ENCODE measurements at regions not wholly inside any gene's neighbourhood (a gene's known extent, or its start where the extent isn't known, plus 50 kb on each side); places are given as distances from the start of the nearest gene placed in this dataset.

DNA sequence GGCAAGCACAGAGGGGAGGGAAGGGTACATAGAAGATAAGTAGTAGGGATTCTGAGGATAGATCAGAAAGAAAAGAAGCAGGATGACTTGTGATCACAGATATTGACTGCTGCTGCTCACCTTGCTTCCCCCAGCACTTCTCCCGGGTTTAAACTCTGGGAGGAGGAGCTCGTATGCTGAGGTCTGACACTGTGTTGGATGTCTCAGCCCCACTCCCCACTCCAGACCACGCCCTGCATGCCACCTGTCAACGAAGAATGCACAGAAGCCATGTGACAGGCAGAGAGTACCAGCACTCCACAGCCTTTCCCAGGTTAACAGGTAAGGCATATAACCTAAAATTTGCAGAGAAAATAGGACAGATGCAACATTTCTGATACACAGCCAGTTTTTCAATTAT is 388.9 kb downstream of the TNS3 start:
- TF ChIP-seq POLR2A (IDR thresholded peaks at IDR 0.05) = no peak
- TF ChIP-seq, protein P1, sequence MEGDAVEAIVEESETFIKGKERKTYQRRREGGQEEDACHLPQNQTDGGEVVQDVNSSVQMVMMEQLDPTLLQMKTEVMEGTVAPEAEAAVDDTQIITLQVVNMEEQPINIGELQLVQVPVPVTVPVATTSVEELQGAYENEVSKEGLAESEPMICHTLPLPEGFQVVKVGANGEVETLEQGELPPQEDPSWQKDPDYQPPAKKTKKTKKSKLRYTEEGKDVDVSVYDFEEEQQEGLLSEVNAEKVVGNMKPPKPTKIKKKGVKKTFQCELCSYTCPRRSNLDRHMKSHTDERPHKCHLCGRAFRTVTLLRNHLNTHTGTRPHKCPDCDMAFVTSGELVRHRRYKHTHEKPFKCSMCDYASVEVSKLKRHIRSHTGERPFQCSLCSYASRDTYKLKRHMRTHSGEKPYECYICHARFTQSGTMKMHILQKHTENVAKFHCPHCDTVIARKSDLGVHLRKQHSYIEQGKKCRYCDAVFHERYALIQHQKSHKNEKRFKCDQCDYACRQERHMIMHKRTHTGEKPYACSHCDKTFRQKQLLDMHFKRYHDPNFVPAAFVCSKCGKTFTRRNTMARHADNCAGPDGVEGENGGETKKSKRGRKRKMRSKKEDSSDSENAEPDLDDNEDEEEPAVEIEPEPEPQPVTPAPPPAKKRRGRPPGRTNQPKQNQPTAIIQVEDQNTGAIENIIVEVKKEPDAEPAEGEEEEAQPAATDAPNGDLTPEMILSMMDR (IDR thresholded peaks at IDR 0.05) = no peak
